ENCODE measurements at regions not wholly inside any gene's neighbourhood (a gene's known extent, or its start where the extent isn't known, plus 50 kb on each side); places are given as distances from the start of the nearest gene placed in this dataset.

- no peak overlapping the region for H3K4me2 ChIP-seq (ENCODE audit: insufficient read depth, low read length)
- no peaks in the 10 kb centered on the region for H4K20me1 ChIP-seq (ENCODE audit: insufficient read depth, low read length)
- H3K4me1 ChIP-seq (ENCODE audit: insufficient read depth, low read length) = no peaks in the 10 kb centered on the region
- no peaks in the 10 kb centered on the region for H3K36me3 ChIP-seq (ENCODE audit: insufficient read depth, low read length)
- H3K27me3 ChIP-seq (ENCODE audit: insufficient read depth, low read length) = no peaks in the 10 kb centered on the region
- no peak overlapping the region for H3K27ac ChIP-seq (ENCODE audit: low read depth, low read length)
- H2AFZ ChIP-seq (ENCODE audit: low read length) = no peak overlapping the region
- H3K9me3 ChIP-seq (ENCODE audit: low read depth, low read length) = no peaks in the 10 kb centered on the region
- no peaks in the 10 kb centered on the region for H3K79me2 ChIP-seq (ENCODE audit: insufficient read depth, low read length)
- no peak overlapping the region for H3K4me3 ChIP-seq (ENCODE audit: insufficient read depth, low read length)
- peak; percentile 70 for DNase-seq (ENCODE audit: insufficient read length, low spot score, missing footprints)
- no peak for TF ChIP-seq CTCF (IDR thresholded peaks at IDR 0.05; ENCODE audit: extremely low read depth, low read depth, low read length)
Observed at GRCh38 chr2:220181165-220181564, 553.7 kb downstream of the SLC4A3 start.

GRCh38 chr2:220182790-220183189, 555.4 kb downstream of the SLC4A3 start:
- no peaks in the 10 kb centered on the region for H3K9me3 ChIP-seq (ENCODE audit: low read depth, low read length)
- no peak for TF ChIP-seq CTCF (IDR thresholded peaks at IDR 0.05; ENCODE audit: extremely low read depth, low read depth, low read length)
- no peak overlapping the region for H3K27ac ChIP-seq (ENCODE audit: low read depth, low read length)
- no peak overlapping the region for H3K4me2 ChIP-seq (ENCODE audit: insufficient read depth, low read length)
- DNase-seq (ENCODE audit: insufficient read length, low spot score, missing footprints) = no peak
- H2AFZ ChIP-seq (ENCODE audit: low read length) = no peak overlapping the region
- no peaks in the 10 kb centered on the region for H3K27me3 ChIP-seq (ENCODE audit: insufficient read depth, low read length)
- no peaks in the 10 kb centered on the region for H4K20me1 ChIP-seq (ENCODE audit: insufficient read depth, low read length)
- H3K4me1 ChIP-seq (ENCODE audit: insufficient read depth, low read length) = peaks cover 4% of the 10 kb centered on the region
- no peaks in the 10 kb centered on the region for H3K79me2 ChIP-seq (ENCODE audit: insufficient read depth, low read length)
- H3K36me3 ChIP-seq (ENCODE audit: insufficient read depth, low read length) = no peaks in the 10 kb centered on the region
- no peak overlapping the region for H3K4me3 ChIP-seq (ENCODE audit: insufficient read depth, low read length)

GRCh38 chr2:220185766-220186305, 558.4 kb downstream of the SLC4A3 start:
- no peaks in the 10 kb centered on the region for H4K20me1 ChIP-seq (ENCODE audit: insufficient read depth, low read length)
- no peak overlapping the region for H2AFZ ChIP-seq (ENCODE audit: low read length)
- no peak overlapping the region for H3K4me3 ChIP-seq (ENCODE audit: insufficient read depth, low read length)
- no peak for DNase-seq (ENCODE audit: insufficient read length, low spot score, missing footprints)
- H3K79me2 ChIP-seq (ENCODE audit: insufficient read depth, low read length) = no peaks in the 10 kb centered on the region
- H3K4me2 ChIP-seq (ENCODE audit: insufficient read depth, low read length) = no peak overlapping the region
- peaks cover 13% of the 10 kb centered on the region for H3K4me1 ChIP-seq (ENCODE audit: insufficient read depth, low read length)
- H3K27ac ChIP-seq (ENCODE audit: low read depth, low read length) = no peak overlapping the region
- no peaks in the 10 kb centered on the region for H3K27me3 ChIP-seq (ENCODE audit: insufficient read depth, low read length)
- H3K36me3 ChIP-seq (ENCODE audit: insufficient read depth, low read length) = no peaks in the 10 kb centered on the region
- TF ChIP-seq CTCF (IDR thresholded peaks at IDR 0.05; ENCODE audit: extremely low read depth, low read depth, low read length) = no peak
- H3K9me3 ChIP-seq (ENCODE audit: low read depth, low read length) = no peaks in the 10 kb centered on the region

GRCh38 chr2:220188031-220188430, 560.6 kb downstream of the SLC4A3 start:
- Histone ChIP-seq H3K9me3 (ENCODE audit: low read depth, low read length) (no peaks in the 10 kb centered on the region), H3K4me1 (ENCODE audit: insufficient read depth, low read length) (peaks cover 13% of the 10 kb centered on the region), H4K20me1 (ENCODE audit: insufficient read depth, low read length) (no peaks in the 10 kb centered on the region), H3K36me3 (ENCODE audit: insufficient read depth, low read length) (no peaks in the 10 kb centered on the region), H3K4me2 (ENCODE audit: insufficient read depth, low read length) (peak overlapping the region; percentile 10), H3K79me2 (ENCODE audit: insufficient read depth, low read length) (no peaks in the 10 kb centered on the region), H3K27me3 (ENCODE audit: insufficient read depth, low read length) (no peaks in the 10 kb centered on the region), H3K27ac (ENCODE audit: low read depth, low read length) (no peak overlapping the region), H3K4me3 (ENCODE audit: insufficient read depth, low read length) (no peak overlapping the region), H2AFZ (ENCODE audit: low read length) (no peak overlapping the region)
- TF ChIP-seq CTCF (IDR thresholded peaks at IDR 0.05; ENCODE audit: extremely low read depth, low read depth, low read length) = no peak
- no peak for DNase-seq (ENCODE audit: insufficient read length, low spot score, missing footprints)
